Pancreas (tissue), 10 donors: ENCODE measurements at regions not wholly inside any gene's neighbourhood (a gene's known extent, or its start where the extent isn't known, plus 50 kb on each side); places are given as distances from the start of the nearest gene placed in this dataset.

Source experiments
- ATAC-seq, 4 donors: fragments of 200-7000 bp; cut with Tn5 transposase; one replicate each; pipeline versions ENCODE4 v1.8.0 to v1.9.1; 2020; ENCODE audit warnings: mild to moderate bottlenecking in 4 of 4, moderate library complexity in 4 of 4
- DNase-seq, 6 donors: peaks; one replicate each; pipeline ENCODE4 v3.0.0-alpha.2; 2020
- FAIRE-seq: peaks from 2 replicates; lab custom pipeline; 2012; peaks lifted over from hg19 to GRCh38; lab: Jason Lieb, UNC
- H3K27ac ChIP-seq, 4 donors: fragments of 200-600 bp; sonication (generic); 1 replicate in 3 of 4; 2 replicates in 1 of 4; pipeline versions ENCODE4 v1.5.0 to v1.8.0; 2020
- H3K27me3 ChIP-seq, 4 donors: fragments of 200-600 bp; one replicate each; pipeline ENCODE4 v1.8.0; 2021
- H3K36me3 ChIP-seq, 3 donors: fragments of 200-600 bp; sonication (generic) in 1 of 3; one replicate each; pipeline versions ENCODE4 v1.5.0 to v1.8.0; 2020 to 2021
- H3K4me1 ChIP-seq, 3 donors: fragments of 200-600 bp; one replicate each; pipeline ENCODE4 v1.8.0; 2021
- H3K4me3 ChIP-seq, 4 donors: fragments of 200-600 bp; sonication (generic) in 2 of 4; one replicate each; pipeline versions ENCODE4 v1.5.0 to v1.8.0; 2020 to 2021
- H3K9me3 ChIP-seq, 4 donors: fragments of 200-600 bp; one replicate each; pipeline ENCODE4 v1.8.0; 2021
- WGBS, 2 donors: extraction: QIAGEN DNeasy Blood & Tissue Kit; methylation state at CpG; one replicate each; pipeline ENCODE4 v1.1.7; 2013; 5-methylcytosine and 5-hydroxymethylcytosine counted together
- intact Hi-C, 3 donors: fragments of 100-400 bp; cut with DNase I; formaldehyde crosslinking; loops; one replicate each; pipeline versions ENCODE4 v1.11.1 to v1.14.2; 2022
- TF ChIP-seq, protein P1 (sequence below), 4 donors: fragments of 200-600 bp; sonication (generic) in 3 of 4; IDR thresholded peaks; one replicate each; pipeline versions ENCODE4 v1.5.0 to v1.8.0; 2021; ENCODE audit warnings: antibody characterized with exemption in 4 of 4
- donor health status: healthy with polysubstance abuse.
- donor health status: DM: no; HTN: no; CAD: no; lungs with moderate emphysema.
- donor health status: DM: no; HTN: no; CAD: no.
- donor health status: control.
- donor health status: control.
- donor health status: Bipolar disorder and iron deficiency.
- donor health status: DM: yes; HTN: yes; CAD: no.
- donor health status: DM: no; HTN: no; CAD: no.
- donor health status: DM: no; HTN: no; CAD: no.
- donor health status: DM: yes; HTN: yes; CAD: no.

DNA sequence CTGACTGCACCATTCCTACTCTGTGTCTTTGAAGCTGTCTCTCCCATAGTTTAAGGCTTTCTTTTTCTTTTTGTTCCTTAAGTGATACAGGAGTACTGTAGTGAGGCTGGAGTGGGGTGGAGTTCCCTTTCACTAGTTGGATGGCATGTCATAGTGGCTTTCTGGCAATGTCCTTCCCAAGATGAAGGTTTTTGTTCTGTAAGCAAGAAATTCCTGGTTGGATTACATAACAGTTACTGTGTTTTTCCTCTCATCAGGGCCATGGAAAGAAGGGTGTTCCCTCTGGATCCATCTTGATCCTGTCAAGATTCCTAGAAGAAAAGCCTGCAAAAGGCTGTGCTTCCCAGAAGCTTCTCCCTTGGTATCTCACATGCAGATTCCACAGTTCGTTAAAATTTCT is 84.2 kb downstream of the ACKR3 start:
- TF ChIP-seq, protein P1, sequence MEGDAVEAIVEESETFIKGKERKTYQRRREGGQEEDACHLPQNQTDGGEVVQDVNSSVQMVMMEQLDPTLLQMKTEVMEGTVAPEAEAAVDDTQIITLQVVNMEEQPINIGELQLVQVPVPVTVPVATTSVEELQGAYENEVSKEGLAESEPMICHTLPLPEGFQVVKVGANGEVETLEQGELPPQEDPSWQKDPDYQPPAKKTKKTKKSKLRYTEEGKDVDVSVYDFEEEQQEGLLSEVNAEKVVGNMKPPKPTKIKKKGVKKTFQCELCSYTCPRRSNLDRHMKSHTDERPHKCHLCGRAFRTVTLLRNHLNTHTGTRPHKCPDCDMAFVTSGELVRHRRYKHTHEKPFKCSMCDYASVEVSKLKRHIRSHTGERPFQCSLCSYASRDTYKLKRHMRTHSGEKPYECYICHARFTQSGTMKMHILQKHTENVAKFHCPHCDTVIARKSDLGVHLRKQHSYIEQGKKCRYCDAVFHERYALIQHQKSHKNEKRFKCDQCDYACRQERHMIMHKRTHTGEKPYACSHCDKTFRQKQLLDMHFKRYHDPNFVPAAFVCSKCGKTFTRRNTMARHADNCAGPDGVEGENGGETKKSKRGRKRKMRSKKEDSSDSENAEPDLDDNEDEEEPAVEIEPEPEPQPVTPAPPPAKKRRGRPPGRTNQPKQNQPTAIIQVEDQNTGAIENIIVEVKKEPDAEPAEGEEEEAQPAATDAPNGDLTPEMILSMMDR (IDR thresholded peaks at IDR 0.05) = no peak
- Histone ChIP-seq H3K36me3 (no peaks in the 10 kb centered on the region), H3K4me3 (no peak overlapping the region), H3K4me1 (no peaks in the 10 kb centered on the region), H3K27ac (no peak overlapping the region), H3K27me3 (no peaks in the 10 kb centered on the region), H3K9me3 (no peaks in the 10 kb centered on the region)
- DNase-seq = no peak
- no peak for ATAC-seq
- FAIRE-seq = no peak
- intact Hi-C loops = no loop called here
- 88 to 92% methylated on average over 1 of the region's 1 CpG for whole genome bisulfite sequencing, 2 donors

DNA sequence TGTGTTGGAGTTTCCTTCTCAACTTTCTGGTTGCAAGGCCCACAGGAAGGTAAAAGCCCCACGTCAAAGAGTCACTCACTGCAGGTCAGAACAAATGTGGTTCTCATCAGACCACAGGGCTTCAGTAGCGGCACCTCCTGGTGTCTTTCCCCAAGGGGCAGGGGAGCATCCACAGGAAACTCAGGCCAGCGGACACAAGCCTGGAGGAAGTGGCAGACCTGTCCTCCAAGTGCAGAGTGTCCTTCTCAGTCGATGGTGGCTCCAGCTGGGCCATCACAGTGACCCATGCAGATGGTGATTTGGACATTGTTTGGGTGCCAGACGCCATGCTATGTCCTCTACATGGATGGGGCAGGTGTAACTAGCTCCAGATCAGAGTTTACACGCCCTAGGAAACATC is 84.9 kb downstream of the ACKR3 start:
- FAIRE-seq (no peak), DNase-seq (peak in 1 of 6 donors; percentile 4), ATAC-seq (no peak)
- 85 to 89% methylated on average over 6 of the region's 6 CpGs for WGBS, 2 donors
- intact Hi-C loops = no loop called here
- Histone ChIP-seq H3K9me3 (no peaks in the 10 kb centered on the region), H3K4me3 (no peak overlapping the region), H3K36me3 (no peaks in the 10 kb centered on the region), H3K27me3 (no peaks in the 10 kb centered on the region), H3K27ac (no peak overlapping the region), H3K4me1 (no peaks in the 10 kb centered on the region)
- TF ChIP-seq, protein P1 (IDR thresholded peaks at IDR 0.05) = no peak

DNA sequence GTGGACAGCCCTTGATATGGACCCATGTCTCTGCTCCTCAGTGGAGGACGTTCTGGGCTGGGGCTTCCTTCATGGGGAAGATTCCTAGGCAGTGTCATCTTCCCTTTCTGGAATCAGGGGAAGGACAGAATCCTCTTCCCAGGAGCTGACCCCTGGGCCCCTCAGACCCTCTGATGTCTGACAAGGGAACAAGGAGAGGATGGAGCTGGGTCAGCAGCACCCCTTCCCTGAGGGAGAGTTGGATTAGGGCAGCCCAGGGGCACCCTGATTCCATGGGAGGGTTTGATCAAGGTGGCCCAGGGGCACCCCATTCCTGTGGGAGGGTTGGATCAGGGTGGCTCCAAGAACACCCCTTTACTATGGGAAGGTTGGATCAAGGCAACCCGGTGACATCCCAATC is 86.5 kb downstream of the ACKR3 start:
- TF ChIP-seq, protein P1 (IDR thresholded peaks at IDR 0.05) = no peak
- no peaks in the 10 kb centered on the region for H3K9me3 ChIP-seq
- no peaks in the 10 kb centered on the region for H3K27me3 ChIP-seq
- DNase-seq (no peak), FAIRE-seq (no peak), ATAC-seq (no peak)
- intact Hi-C loops = no loop called here
- H3K36me3 ChIP-seq = no peaks in the 10 kb centered on the region
- 85 to 94% methylated on average over 2 of the region's 2 CpGs for WGBS, 2 donors
- H3K27ac ChIP-seq = no peak overlapping the region
- H3K4me3 ChIP-seq = no peak overlapping the region
- no peaks in the 10 kb centered on the region for H3K4me1 ChIP-seq

DNA sequence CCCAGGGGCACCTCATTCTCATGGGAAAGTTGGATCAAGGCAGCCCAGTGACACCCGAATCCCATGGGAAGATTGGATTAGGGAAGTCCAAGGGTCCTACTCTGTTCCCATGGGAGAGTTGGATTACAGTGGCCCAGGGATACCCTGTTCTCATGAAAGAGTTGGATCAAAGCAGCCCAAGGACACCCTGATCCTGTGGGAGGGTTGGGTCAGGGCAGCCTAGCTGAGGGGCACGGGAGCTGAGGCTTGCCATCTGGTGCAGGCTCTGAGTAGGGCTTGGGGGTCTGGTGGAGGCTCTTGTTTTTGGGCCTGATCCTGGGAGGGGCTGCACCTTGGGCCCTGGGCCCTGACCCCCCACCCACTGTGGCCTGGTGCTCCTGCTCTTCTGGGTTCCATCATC is 87.1 kb downstream of the ACKR3 start:
- H3K36me3 ChIP-seq = no peaks in the 10 kb centered on the region
- H3K27me3 ChIP-seq = no peaks in the 10 kb centered on the region
- intact Hi-C loops = no loop called here
- 95 to 100% methylated on average over 2 of the region's 2 CpGs for WGBS, 2 donors
- ATAC-seq (no peak), DNase-seq (peak in 1 of 6 donors; percentile 9), FAIRE-seq (no peak)
- no peak overlapping the region for H3K4me3 ChIP-seq
- H3K9me3 ChIP-seq = no peaks in the 10 kb centered on the region
- no peak overlapping the region for H3K27ac ChIP-seq
- H3K4me1 ChIP-seq = no peaks in the 10 kb centered on the region
- TF ChIP-seq, protein P1 (IDR thresholded peaks at IDR 0.05) = no peak

DNA sequence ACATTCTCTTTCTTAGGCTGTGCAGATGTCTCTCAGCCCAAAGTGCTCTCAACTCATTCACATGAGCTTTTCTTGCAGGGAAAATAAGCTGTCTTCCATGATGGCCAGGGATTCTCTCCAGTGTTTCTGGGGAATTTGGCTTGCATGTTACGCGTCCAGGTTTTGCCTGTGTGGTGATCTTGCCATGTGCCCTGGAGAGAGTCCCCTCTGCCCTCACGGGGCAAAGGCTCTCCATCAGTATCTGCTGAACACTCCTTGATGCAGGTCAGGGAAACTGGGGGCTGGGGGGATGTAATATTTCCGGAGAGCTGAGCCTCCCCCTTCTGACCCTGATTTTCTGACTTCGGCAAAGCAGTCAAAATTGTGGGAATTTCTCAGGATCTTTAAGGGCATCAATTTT is 87.6 kb downstream of the ACKR3 start:
- Histone ChIP-seq H3K9me3 (no peaks in the 10 kb centered on the region), H3K27ac (no peak overlapping the region), H3K36me3 (no peaks in the 10 kb centered on the region), H3K4me3 (no peak overlapping the region), H3K27me3 (no peaks in the 10 kb centered on the region), H3K4me1 (no peaks in the 10 kb centered on the region)
- FAIRE-seq = no peak
- intact Hi-C loops = no loop called here
- peak in 1 of 6 donors; percentile 7 for DNase-seq
- TF ChIP-seq, protein P1 (IDR thresholded peaks at IDR 0.05) = no peak
- no peak for ATAC-seq
- WGBS, 2 donors = 92 to 97% methylated on average over 5 of the region's 5 CpGs
